ENCODE measurements at regions not wholly inside any gene's neighbourhood (a gene's known extent, or its start where the extent isn't known, plus 50 kb on each side); places are given as distances from the start of the nearest gene placed in this dataset.
"Not testable (repeated sequence)": the region's sequence is repeated elsewhere in the genome, so short reads cannot be mapped to it uniquely, and the experiment has no call there.

GRCh38 chr15:38849046-38849445 lies 284.4 kb upstream of the RASGRP1 start:
- TF ChIP-seq ZNF8 (CRISPR knock-in tag; IDR thresholded peaks at IDR 0.05) (no peak), CREB5 (CRISPR knock-in tag; IDR thresholded peaks at IDR 0.05; ENCODE audit: low read depth) (no peak)

GRCh38 chr15:38852188-38852587 lies 287.6 kb upstream of the RASGRP1 start:
- not testable (repeated sequence) for ATAC-seq

More at GRCh38 chr15:38849046-38849445, 284.4 kb upstream of the RASGRP1 start:
- no peak; the same call in 2 of the 3 replicates for ATAC-seq

GRCh38 chr15:38853608-38854007 lies 289.0 kb upstream of the RASGRP1 start:
- TF ChIP-seq CSRNP3 (CRISPR knock-in tag; IDR thresholded peaks at IDR 0.05) (no peak), OSR1 (CRISPR knock-in tag; IDR thresholded peaks at IDR 0.05) (no peak), CSDC2 (CRISPR knock-in tag; IDR thresholded peaks at IDR 0.05) (no peak), ARNTL (CRISPR knock-in tag; IDR thresholded peaks at IDR 0.05; ENCODE audit: borderline replicate concordance, low read depth) (no peak), CREB5 (CRISPR knock-in tag; IDR thresholded peaks at IDR 0.05; ENCODE audit: low read depth) (no peak), ZFP3 (CRISPR knock-in tag; IDR thresholded peaks at IDR 0.05) (no peak), ESRRG (CRISPR knock-in tag; IDR thresholded peaks at IDR 0.05) (no peak), PPARA (CRISPR knock-in tag; IDR thresholded peaks at IDR 0.05; ENCODE audit: borderline replicate concordance) (no peak), TSHZ2 (CRISPR knock-in tag; IDR thresholded peaks at IDR 0.05) (no peak), ZC3H10 (CRISPR knock-in tag; IDR thresholded peaks at IDR 0.05) (no peak), ZNF70 (CRISPR knock-in tag; IDR thresholded peaks at IDR 0.05) (no peak), TOX (CRISPR knock-in tag; IDR thresholded peaks at IDR 0.05; ENCODE audit: borderline replicate concordance) (no peak)
- peak; percentile 75 for ATAC-seq

GRCh38 chr15:38854506-38854905 lies 289.9 kb upstream of the RASGRP1 start:
- no peak for ATAC-seq
- TF ChIP-seq ZNF565 (CRISPR knock-in tag; conservative IDR thresholded peaks at IDR 0.05; ENCODE audit: low read depth) (no peak), ZFP3 (CRISPR knock-in tag; IDR thresholded peaks at IDR 0.05) (no peak), ARNTL (CRISPR knock-in tag; IDR thresholded peaks at IDR 0.05; ENCODE audit: borderline replicate concordance, low read depth) (no peak), ZFP30 (CRISPR knock-in tag; IDR thresholded peaks at IDR 0.05) (no peak), BACH2 (CRISPR knock-in tag; IDR thresholded peaks at IDR 0.05; ENCODE audit: borderline replicate concordance) (no peak), PATZ1 (CRISPR knock-in tag; IDR thresholded peaks at IDR 0.05; ENCODE audit: borderline replicate concordance) (no peak), ZNF70 (CRISPR knock-in tag; IDR thresholded peaks at IDR 0.05) (no peak), POU6F1 (CRISPR knock-in tag; IDR thresholded peaks at IDR 0.05; ENCODE audit: borderline replicate concordance, low read depth) (no peak), RARB (CRISPR knock-in tag; IDR thresholded peaks at IDR 0.05) (no peak), PPARA (CRISPR knock-in tag; IDR thresholded peaks at IDR 0.05; ENCODE audit: borderline replicate concordance) (no peak), TCF4 (CRISPR knock-in tag; IDR thresholded peaks at IDR 0.05; ENCODE audit: borderline replicate concordance) (no peak), TOX (CRISPR knock-in tag; IDR thresholded peaks at IDR 0.05; ENCODE audit: borderline replicate concordance) (no peak), ZC3H10 (CRISPR knock-in tag; IDR thresholded peaks at IDR 0.05) (no peak), TSHZ2 (CRISPR knock-in tag; IDR thresholded peaks at IDR 0.05) (no peak), ISL1 (CRISPR knock-in tag; IDR thresholded peaks at IDR 0.05) (no peak), ZNF8 (CRISPR knock-in tag; IDR thresholded peaks at IDR 0.05) (no peak), ESRRG (CRISPR knock-in tag; IDR thresholded peaks at IDR 0.05) (no peak)
